GM23338 (cell line): ENCODE measurements at regions not wholly inside any gene's neighbourhood (a gene's known extent, or its start where the extent isn't known, plus 50 kb on each side); places are given as distances from the start of the nearest gene placed in this dataset.

ENCODE experiments used
- CREB1 ChIP-seq: fragments of 250-450 bp; sonication (Bioruptor Pico); IDR thresholded peaks from 2 replicates; pipeline ENCODE4 v1.5.0; 2020; ENCODE audit warnings: low read depth, mild to moderate bottlenecking, moderate library complexity
- EZH2 ChIP-seq: fragments of 200-600 bp; sonication (generic); IDR thresholded peaks from one replicate; pipeline ENCODE4 v1.8.0; 2017; ENCODE audit warnings: antibody characterized with exemption, mild to moderate bottlenecking, low read depth; ENCODE audit not compliant: unreplicated experiment
- EZH2phosphoT487 ChIP-seq: fragments of 200-600 bp; sonication (generic); IDR thresholded peaks from one replicate; pipeline ENCODE4 v1.8.1; 2018; ENCODE audit warnings: antibody characterized with exemption; ENCODE audit not compliant: unreplicated experiment
- JUNB ChIP-seq: IDR thresholded peaks from one replicate; pipeline ENCODE4 v1.6.1; 2016; ENCODE audit warnings: antibody characterized with exemption; ENCODE audit not compliant: unreplicated experiment
- POLR2AphosphoS5 ChIP-seq: IDR thresholded peaks from 2 replicates; pipeline ENCODE4 v1.6.1; 2016; ENCODE audit warnings: antibody characterized with exemption, low read depth
- STAT1 ChIP-seq: IDR thresholded peaks from one replicate; pipeline ENCODE4 v1.6.1; 2016; ENCODE audit warnings: antibody characterized with exemption; ENCODE audit not compliant: unreplicated experiment
- ZNF114 ChIP-seq: fragments of 250-450 bp; sonication (Bioruptor Pico); IDR thresholded peaks from 2 replicates; pipeline ENCODE4 v1.5.0; 2020; ENCODE audit warnings: mild to moderate bottlenecking, moderate library complexity
- ZNF331 ChIP-seq: fragments of 250-450 bp; sonication (Bioruptor Pico); IDR thresholded peaks from 2 replicates; pipeline ENCODE4 v1.5.0; 2020; ENCODE audit warnings: low read depth, mild to moderate bottlenecking, moderate library complexity
- TF ChIP-seq, protein P1 (sequence below), 2 experiments: fragments of 200-600 bp in 1 of 2; sonication (generic) in 1 of 2; conservative IDR thresholded peaks; 2 replicates each; pipeline versions ENCODE4 v1.5.1 to v1.6.1; 2016 to 2017; ENCODE audit warnings: antibody characterized with exemption in 2 of 2, low read depth in 2 of 2, mild to moderate bottlenecking in 2 of 2, moderate library complexity in 1 of 2
- TF ChIP-seq, protein P2 (sequence below): IDR thresholded peaks from one replicate; pipeline ENCODE4 v1.6.1; 2018; ENCODE audit warnings: antibody characterized with exemption; ENCODE audit not compliant: unreplicated experiment
- TF ChIP-seq, protein P3 (sequence below): IDR thresholded peaks from 2 replicates; pipeline ENCODE4 v1.6.1; 2016; ENCODE audit warnings: antibody characterized with exemption

DNA sequence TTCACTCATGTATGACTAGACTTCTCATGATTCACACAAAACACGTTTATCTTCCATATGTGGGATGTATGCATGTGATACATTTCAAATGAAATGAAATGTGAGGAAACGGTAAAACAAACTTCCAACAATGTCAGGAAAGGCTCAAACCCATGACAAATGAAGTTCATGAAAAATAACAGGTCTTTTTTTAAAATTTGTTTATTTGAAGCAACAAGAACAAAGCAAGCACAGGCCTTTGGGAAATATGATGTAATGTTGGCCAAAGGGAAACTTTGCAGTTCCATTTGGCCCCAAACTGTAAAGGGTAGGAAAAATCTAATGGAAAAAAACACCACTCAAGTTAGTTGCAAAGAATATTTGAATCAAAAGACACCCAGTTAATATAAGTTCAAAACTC lies 463.8 kb upstream of the ARGLU1 start:
- TF ChIP-seq, protein P1, sequence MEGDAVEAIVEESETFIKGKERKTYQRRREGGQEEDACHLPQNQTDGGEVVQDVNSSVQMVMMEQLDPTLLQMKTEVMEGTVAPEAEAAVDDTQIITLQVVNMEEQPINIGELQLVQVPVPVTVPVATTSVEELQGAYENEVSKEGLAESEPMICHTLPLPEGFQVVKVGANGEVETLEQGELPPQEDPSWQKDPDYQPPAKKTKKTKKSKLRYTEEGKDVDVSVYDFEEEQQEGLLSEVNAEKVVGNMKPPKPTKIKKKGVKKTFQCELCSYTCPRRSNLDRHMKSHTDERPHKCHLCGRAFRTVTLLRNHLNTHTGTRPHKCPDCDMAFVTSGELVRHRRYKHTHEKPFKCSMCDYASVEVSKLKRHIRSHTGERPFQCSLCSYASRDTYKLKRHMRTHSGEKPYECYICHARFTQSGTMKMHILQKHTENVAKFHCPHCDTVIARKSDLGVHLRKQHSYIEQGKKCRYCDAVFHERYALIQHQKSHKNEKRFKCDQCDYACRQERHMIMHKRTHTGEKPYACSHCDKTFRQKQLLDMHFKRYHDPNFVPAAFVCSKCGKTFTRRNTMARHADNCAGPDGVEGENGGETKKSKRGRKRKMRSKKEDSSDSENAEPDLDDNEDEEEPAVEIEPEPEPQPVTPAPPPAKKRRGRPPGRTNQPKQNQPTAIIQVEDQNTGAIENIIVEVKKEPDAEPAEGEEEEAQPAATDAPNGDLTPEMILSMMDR (conservative IDR thresholded peaks at IDR 0.05; ENCODE audit: low read depth in 2 of 2): no peak
- TF ChIP-seq POLR2AphosphoS5 (no peak), CREB1 (CRISPR knock-in tag) (no peak), STAT1 (no peak), EZH2 (no peak), EZH2phosphoT487 (no peak), ZNF114 (no peak), JUNB (no peak), ZNF331 (CRISPR knock-in tag) (no peak)
- TF ChIP-seq, protein P2, sequence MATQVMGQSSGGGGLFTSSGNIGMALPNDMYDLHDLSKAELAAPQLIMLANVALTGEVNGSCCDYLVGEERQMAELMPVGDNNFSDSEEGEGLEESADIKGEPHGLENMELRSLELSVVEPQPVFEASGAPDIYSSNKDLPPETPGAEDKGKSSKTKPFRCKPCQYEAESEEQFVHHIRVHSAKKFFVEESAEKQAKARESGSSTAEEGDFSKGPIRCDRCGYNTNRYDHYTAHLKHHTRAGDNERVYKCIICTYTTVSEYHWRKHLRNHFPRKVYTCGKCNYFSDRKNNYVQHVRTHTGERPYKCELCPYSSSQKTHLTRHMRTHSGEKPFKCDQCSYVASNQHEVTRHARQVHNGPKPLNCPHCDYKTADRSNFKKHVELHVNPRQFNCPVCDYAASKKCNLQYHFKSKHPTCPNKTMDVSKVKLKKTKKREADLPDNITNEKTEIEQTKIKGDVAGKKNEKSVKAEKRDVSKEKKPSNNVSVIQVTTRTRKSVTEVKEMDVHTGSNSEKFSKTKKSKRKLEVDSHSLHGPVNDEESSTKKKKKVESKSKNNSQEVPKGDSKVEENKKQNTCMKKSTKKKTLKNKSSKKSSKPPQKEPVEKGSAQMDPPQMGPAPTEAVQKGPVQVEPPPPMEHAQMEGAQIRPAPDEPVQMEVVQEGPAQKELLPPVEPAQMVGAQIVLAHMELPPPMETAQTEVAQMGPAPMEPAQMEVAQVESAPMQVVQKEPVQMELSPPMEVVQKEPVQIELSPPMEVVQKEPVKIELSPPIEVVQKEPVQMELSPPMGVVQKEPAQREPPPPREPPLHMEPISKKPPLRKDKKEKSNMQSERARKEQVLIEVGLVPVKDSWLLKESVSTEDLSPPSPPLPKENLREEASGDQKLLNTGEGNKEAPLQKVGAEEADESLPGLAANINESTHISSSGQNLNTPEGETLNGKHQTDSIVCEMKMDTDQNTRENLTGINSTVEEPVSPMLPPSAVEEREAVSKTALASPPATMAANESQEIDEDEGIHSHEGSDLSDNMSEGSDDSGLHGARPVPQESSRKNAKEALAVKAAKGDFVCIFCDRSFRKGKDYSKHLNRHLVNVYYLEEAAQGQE: no peak
- TF ChIP-seq, protein P3, sequence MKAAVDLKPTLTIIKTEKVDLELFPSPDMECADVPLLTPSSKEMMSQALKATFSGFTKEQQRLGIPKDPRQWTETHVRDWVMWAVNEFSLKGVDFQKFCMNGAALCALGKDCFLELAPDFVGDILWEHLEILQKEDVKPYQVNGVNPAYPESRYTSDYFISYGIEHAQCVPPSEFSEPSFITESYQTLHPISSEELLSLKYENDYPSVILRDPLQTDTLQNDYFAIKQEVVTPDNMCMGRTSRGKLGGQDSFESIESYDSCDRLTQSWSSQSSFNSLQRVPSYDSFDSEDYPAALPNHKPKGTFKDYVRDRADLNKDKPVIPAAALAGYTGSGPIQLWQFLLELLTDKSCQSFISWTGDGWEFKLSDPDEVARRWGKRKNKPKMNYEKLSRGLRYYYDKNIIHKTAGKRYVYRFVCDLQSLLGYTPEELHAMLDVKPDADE: no peak
